ENCODE measurements at regions not wholly inside any gene's neighbourhood (a gene's known extent, or its start where the extent isn't known, plus 50 kb on each side); places are given as distances from the start of the nearest gene placed in this dataset.
A peak's percentile ranks its signal among the peaks of the same experiment; 100 is the strongest.

DNA sequence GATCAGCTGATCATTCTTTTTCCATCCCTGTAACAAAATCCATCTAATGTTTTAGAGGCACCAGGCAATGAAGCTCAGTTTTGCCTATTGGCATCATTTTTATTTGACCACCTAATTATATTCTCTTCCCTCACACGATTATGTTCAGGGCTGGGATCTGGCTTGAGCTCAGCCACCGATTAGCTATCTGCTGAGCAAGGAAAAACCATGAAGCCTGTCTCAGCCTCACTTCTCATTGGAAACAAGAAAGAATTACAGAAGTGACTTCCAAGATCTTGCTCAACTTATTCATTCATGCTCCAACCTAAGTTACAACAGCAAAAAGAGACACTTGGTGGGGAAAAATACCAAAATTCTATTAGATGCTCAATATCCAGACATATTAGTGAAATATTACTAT, 139.0 kb upstream of the SH3BP4 start:
- TF ChIP-seq, protein P1, sequence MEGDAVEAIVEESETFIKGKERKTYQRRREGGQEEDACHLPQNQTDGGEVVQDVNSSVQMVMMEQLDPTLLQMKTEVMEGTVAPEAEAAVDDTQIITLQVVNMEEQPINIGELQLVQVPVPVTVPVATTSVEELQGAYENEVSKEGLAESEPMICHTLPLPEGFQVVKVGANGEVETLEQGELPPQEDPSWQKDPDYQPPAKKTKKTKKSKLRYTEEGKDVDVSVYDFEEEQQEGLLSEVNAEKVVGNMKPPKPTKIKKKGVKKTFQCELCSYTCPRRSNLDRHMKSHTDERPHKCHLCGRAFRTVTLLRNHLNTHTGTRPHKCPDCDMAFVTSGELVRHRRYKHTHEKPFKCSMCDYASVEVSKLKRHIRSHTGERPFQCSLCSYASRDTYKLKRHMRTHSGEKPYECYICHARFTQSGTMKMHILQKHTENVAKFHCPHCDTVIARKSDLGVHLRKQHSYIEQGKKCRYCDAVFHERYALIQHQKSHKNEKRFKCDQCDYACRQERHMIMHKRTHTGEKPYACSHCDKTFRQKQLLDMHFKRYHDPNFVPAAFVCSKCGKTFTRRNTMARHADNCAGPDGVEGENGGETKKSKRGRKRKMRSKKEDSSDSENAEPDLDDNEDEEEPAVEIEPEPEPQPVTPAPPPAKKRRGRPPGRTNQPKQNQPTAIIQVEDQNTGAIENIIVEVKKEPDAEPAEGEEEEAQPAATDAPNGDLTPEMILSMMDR (IDR thresholded peaks at IDR 0.05) = no peak
- intact Hi-C loops (cut with DNase I; ENCODE audit: low total_unique reads) = no loop called here
- H3K4me3 ChIP-seq (ENCODE audit: low read depth, poor library complexity, severe bottlenecking) = no peak overlapping the region
- no peak for DNase-seq (ENCODE audit: low spot score in 2 of 2)
- 34 to 42% methylated on average over 2 of the region's 2 CpGs for WGBS, 2 donors

DNA sequence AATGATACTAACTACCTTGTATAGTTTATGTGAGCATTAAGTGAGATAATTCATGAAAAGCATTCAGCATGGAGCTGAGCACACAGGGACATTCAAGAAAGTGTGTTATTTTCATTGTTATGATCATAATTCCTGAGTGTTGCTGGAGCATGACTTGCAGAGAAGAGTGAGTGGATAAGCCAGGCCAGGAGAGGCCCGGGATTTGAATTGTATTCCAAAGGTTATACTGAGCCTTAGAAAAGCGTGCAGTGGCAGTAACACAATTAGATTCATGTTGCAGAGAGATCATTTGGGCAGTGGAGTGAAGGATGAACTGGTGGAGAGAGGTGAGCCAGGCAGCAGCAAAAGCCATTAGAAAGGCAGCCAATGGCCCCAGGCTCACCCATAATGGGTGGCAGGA, 142.9 kb upstream of the SH3BP4 start:
- TF ChIP-seq, protein P1 (IDR thresholded peaks at IDR 0.05) = no peak
- no peak for TF ChIP-seq POLR2A (IDR thresholded peaks at IDR 0.05)
- intact Hi-C loops (cut with DNase I; ENCODE audit: low total_unique reads) = no loop called here
- no peak overlapping the region for H3K4me3 ChIP-seq (ENCODE audit: low read depth, poor library complexity, severe bottlenecking)
- DNase-seq (ENCODE audit: low spot score in 2 of 2) = no peak
- 63 to 91% methylated on average over 2 of the region's 2 CpGs for WGBS, 2 donors

DNA sequence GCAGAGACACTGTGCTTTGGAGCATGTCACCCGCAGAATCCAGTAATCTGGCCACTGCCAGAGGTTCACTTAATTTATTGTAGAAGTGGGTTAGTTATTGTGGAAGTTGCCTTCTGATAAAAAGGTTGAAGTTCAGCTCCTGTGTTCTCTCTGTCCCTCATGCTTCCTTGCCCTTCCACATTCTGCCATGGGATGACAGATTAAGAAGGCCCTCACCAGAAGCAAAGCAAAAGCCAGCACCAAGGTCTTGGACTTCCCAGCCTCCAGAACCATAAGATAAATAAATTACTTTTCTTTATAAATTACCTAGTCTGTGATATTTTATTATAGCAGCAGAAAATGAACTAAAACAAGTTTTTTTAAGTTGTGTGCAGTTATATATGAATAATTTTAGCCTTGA, 145.0 kb upstream of the SH3BP4 start:
- no peak for DNase-seq (ENCODE audit: low spot score in 2 of 2)
- no peak for TF ChIP-seq POLR2A (IDR thresholded peaks at IDR 0.05)
- TF ChIP-seq, protein P1 (IDR thresholded peaks at IDR 0.05) = no peak
- H3K4me3 ChIP-seq (ENCODE audit: low read depth, poor library complexity, severe bottlenecking) = no peak overlapping the region
- intact Hi-C loops (cut with DNase I; ENCODE audit: low total_unique reads) = no loop called here
- WGBS, 2 donors = 96 to 100% methylated on average over 1 of the region's 1 CpG

DNA sequence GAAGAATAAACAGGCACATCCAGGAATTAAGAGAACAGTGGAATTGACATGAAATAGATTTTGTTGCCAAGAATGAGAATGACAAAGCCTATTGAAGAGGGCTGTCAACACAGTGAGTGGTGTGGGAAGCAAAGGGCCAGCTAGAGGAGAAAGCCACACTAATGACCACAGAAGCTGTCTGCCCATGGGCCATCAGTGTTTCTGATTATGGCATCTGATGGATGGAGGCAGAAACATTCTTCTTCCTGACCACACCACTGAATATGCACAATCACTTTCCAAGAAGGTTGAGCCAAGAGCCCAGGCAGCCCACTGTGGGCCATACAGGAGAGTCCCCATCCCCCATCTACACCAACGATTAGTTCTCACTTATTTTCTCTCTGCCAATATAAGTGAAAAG, 146.0 kb upstream of the SH3BP4 start:
- H3K4me3 ChIP-seq (ENCODE audit: low read depth, poor library complexity, severe bottlenecking) = no peak overlapping the region
- TF ChIP-seq, protein P1 (IDR thresholded peaks at IDR 0.05) = no peak
- TF ChIP-seq POLR2A (IDR thresholded peaks at IDR 0.05) = no peak
- WGBS, 2 donors = 84 to 100% methylated on average over 1 of the region's 1 CpG
- DNase-seq (ENCODE audit: low spot score in 2 of 2) = no peak
- intact Hi-C loops (cut with DNase I; ENCODE audit: low total_unique reads) = no loop called here

DNA sequence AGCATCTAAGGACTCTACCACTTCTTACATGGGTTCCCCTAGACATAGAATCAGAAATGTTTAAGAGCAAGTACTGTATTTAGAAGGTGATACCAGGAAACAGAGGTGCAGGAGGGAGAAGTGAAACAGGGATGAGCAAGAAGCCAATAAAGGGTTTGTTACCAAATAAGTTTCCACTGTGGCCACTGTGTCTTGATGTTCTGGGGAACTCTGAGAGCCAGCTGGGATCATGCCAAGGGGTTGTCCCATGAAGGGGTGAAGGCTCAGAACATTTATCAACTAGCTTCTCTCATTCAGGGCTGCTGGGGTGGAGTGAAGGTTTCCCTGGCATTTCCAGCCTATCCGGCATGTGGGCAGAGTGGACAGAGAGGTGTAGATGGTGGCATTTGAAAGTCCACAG, 147.1 kb upstream of the SH3BP4 start:
- DNase-seq (ENCODE audit: low spot score in 2 of 2) = no peak
- no peak overlapping the region for H3K4me3 ChIP-seq (ENCODE audit: low read depth, poor library complexity, severe bottlenecking)
- WGBS, 2 donors = 8 to 55% methylated on average over 1 of the region's 1 CpG
- TF ChIP-seq, protein P1 (IDR thresholded peaks at IDR 0.05) = no peak
- no peak for TF ChIP-seq POLR2A (IDR thresholded peaks at IDR 0.05)
- intact Hi-C loops (cut with DNase I; ENCODE audit: low total_unique reads) = no loop called here

DNA sequence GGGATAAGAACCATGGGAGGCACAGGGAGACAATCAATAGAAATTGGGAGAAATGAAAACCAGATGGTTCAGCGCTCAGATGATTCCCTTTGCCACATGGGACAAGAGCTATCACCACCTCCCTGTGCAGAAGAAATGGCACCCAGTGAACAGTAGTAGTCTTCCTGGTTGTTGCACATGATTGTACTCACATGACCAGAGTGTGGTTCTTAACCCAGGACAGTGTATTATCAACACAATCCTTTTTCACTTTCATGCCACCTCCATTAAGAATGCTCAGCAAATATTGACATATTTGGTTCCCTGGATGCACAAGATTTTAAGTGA, 149.0 kb upstream of the SH3BP4 start:
- intact Hi-C loops (cut with DNase I; ENCODE audit: low total_unique reads) = no loop called here
- H3K4me3 ChIP-seq (ENCODE audit: low read depth, poor library complexity, severe bottlenecking) = no peak overlapping the region
- TF ChIP-seq, protein P1 (IDR thresholded peaks at IDR 0.05) = no peak
- TF ChIP-seq POLR2A (IDR thresholded peaks at IDR 0.05) = no peak
- peak in 1 of 2 donors; percentile 4 for DNase-seq (ENCODE audit: low spot score in 2 of 2)
- WGBS, 2 donors = 45 to 79% methylated on average over 1 of the region's 1 CpG

Measured in lower leg skin (tissue), 4 donors.